GM18520 (cell line): ENCODE measurements at regions not wholly inside any gene's neighbourhood (a gene's known extent, or its start where the extent isn't known, plus 50 kb on each side); places are given as distances from the start of the nearest gene placed in this dataset.

Source experiments
- ATAC-seq: cut with Tn5 transposase; IDR thresholded peaks from one replicate; pipeline ENCODE4 v1.9.1; 2021; ENCODE audit not compliant: unreplicated experiment

DNA sequence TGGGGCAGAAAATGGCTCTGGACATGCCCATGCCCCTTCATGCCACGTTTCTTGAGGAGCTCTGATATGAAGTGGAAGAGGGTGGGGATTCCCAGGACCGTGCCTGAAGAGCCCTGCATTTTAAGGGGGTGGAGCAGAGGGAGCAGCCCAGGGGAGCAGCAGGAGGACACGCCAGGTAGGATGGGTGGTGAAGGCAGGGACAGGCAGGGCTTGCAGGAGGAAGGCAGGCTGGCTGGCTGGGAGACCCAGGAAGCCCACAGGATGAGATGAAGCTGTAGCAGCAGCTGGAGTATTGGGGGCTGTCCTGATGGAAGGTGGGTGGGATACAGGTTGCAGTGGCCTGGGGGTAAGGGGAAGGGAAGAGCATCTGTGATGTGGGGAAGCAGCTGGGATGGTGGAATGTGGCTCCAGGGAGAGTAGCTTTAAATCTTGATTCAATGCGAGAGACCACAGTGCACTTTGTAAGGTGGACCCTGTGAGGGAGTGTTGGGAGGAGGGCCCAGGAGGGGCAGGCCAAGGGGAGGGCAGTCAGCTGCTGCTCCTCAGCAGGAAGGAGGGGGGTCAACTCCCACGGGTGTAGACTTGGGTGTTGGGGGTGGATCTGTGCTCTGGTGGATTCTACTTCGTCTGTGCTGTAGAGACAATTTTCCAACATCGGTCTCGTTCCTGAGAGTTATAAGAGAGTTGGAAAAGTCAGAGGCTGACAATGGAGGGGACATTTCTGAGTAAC is 242.6 kb upstream of the IRX4 start:
- ATAC-seq, result no peak

DNA sequence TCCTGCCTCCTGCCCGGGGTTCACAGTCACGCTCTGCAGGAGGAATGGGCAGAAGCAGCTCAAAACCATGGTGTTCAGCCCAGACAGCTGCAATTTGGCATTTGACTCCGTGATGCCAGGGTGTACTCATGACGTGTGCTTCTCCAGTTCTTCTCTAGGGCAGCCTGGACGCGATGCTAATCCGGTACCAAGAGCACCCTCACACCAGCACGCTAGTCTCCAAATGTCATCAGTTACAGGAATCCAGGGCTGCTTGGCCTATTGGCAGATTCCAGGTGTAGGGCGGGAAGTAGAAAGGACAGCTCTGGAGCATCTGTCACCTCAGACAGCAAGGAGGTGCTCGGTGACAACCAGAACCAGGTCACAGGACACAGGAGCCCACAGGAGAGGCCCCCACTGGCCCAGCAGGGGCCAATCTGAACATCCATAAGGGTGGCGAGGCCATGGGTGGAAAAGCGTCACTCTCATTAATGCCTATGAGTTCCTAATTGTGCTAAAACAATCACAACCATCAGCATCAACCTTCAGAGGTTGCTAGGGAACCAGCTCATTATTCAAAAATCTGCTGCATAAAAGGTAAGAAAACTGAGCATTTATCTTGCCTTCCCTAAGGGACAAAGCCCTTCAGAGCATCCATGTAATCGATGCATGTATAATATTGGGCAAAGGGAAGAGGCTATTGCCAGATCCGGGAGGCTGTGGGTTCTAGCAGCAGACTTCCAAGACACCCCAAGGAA is 241.9 kb upstream of the IRX4 start:
- no peak for ATAC-seq

DNA sequence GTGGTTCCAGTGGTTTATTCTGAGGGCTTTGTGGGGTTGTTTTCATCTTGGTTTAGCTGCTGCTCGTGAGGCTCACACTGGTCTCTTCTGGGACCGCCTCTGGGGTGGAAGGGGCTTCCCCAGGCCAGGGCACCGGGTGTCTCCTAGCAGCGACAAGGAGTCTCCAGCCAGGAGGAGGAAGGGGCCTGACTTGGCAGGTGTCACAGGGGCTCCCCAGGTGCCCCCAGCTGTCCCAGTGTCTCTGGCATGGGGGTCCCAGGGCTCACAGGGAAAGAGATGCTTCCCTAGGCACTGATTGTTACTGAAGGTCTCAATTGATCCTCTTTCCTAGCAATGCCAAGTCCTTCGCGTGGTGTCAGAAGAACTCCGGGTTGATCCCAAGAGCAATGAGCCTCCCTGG is 241.1 kb upstream of the IRX4 start:
- ATAC-seq, result no peak

DNA sequence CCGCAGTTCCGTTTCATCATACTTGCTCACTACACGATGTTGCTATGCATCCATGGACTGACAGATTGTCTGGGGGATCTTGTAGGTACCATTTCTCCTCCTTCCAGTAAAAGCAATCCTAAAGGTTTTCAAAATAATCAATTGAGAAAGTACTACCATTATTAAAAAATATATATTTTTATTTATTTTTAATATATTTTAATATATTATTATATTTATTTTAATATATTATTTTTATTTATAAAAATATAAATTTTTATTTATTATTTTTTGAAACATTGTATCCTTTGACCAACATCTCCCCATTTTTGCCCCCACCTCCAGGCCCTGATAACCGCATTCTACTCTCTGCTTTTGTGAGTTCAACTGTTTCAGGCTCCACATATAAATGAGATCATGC is 237.6 kb upstream of the IRX4 start:
- no peak for ATAC-seq

DNA sequence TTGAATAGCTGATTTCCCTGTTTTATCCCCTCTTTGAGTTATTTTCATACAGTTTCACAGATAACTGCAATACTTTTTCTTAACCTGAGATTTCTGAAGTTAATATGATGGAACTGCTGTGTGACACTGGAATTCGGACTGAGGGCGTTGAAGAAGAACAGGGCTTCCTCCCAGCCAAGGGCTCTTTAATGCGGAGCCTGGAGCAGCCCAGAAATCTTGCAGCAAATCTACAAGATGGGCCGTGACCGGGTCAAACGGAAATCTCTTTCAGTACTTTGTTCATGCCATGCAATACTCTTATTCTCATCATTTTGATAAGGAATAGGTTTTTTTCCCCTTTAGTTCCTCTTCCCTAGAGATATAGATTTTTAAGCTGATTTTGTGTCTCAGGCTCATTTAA is 236.8 kb upstream of the IRX4 start:
- no peak for ATAC-seq

DNA sequence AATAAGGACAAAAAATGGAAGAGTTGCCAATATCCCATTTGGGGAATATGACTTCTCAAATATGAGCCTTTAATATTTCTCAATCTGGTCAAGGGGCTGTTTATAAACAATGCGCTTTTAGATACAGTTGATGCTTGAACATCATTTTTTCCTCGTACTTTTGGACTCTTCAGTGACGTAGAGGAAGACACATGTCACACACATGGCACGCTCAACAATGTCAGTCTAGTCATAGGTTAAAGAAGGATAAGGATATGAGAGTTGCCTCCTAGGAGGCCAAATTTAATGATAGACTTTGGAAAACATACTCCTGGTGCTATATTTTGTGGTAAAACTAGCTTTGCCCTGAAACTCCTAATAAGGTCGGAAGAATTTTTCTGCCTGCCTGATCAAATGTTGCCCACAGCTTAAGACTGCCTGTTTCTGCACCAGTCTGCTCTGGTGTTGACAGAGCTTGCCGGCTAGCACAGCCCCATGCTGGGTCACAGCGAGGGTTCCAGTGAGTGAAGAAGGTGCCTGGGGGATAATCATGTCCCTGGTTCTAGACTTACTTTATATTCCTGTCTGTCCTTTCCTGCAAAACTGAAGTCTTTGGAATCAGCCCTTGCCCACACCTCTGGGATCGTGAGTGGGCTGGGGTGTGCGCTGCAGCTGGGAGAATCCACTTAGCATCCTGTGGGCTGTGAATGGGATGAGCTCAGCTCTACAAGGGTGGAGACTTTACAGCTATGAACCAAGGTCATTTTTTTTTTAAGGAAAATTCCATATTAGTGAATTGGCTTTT is 230.8 kb upstream of the IRX4 start:
- no peak for ATAC-seq

DNA sequence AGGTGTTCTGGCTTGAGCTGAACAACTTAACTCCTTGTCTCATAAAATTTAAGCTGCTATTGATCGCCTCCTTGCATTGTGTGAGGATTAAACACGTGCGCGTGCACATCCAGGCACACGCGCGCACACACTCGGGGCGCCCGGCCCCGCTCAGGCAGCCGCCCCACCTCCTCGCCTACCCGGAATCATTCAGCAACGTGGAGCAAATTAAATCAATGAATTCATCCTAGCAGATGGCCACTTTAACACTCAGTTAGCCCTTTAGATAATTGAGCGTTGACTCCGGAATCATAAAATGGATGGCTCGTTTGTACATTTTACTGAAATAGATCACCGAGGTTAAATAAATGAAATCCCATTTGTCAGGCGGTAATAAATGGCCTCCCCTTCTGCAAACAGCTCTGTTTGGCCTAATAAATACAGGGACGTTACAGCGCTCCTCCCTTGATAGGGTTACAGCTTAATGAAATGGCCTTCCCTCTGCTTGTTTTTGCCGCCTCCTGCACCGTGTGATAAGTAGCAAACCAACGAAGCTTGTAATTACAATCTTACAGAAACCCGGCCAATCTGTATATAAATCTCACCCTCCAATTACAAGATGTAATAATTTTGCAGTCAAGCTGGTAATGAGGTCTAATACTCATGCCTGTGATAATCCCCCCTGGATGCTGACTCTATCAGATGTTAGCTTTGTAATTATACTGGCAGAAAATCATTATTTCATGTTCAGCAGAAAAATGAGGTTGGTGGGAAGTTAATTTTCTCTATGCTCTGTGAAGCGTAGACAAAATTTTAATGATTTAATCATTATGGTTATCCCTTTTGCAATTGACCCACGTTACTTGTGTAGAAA is 229.7 kb upstream of the IRX4 start:
- ATAC-seq, result no peak

DNA sequence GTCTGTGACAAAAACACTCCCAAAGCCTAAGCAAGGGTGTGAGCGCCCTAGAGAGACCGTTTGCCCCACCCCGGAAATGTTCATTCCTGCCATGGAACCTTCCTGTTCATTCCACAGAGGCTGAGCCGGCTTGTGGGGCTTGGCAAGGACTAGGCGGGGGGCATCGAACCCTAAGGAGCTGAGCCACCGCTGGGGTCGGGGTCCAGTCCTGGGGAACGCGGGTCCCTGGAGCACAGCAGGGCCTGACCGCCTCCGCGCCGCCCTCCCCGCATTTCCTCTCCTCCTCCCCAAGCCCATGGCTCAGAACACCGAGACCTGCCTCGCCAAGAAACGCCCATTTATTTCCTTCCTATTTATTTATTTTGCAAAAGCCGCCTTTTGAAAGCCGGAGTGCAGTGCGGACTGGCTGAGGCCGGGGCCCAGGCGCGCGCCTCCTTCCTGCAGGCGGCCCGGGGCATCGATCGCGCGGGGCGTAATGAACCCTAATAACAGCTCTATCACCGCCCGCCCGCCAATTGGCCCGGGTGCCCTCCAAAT is 228.9 kb upstream of the IRX4 start:
- no peak for ATAC-seq

DNA sequence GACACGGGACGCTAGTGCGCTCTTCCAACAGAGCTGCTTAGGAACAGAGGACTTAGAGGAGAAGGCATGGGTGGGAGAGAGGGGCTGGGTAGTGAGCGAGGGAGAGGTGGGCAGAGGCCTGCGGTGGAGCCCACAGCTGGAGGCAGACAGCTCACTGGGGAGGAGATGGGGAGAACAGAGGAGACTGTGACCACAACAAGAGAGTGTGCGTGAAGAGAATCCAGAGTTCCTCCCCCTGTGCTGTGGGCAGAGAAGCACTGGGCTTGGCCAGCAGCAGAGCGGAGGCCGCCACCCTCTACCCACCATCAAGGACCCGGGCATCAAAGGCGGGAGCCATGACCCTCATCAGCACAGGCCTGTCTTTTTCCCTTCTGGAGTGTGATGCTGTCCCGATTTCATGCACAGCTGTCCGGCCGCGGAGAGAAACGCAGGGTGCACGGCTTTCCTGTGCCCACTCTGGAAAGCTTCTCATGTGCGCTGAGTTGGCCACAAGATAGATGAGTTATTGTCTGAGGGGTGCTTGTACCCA is 228.3 kb upstream of the IRX4 start:
- no peak for ATAC-seq

DNA sequence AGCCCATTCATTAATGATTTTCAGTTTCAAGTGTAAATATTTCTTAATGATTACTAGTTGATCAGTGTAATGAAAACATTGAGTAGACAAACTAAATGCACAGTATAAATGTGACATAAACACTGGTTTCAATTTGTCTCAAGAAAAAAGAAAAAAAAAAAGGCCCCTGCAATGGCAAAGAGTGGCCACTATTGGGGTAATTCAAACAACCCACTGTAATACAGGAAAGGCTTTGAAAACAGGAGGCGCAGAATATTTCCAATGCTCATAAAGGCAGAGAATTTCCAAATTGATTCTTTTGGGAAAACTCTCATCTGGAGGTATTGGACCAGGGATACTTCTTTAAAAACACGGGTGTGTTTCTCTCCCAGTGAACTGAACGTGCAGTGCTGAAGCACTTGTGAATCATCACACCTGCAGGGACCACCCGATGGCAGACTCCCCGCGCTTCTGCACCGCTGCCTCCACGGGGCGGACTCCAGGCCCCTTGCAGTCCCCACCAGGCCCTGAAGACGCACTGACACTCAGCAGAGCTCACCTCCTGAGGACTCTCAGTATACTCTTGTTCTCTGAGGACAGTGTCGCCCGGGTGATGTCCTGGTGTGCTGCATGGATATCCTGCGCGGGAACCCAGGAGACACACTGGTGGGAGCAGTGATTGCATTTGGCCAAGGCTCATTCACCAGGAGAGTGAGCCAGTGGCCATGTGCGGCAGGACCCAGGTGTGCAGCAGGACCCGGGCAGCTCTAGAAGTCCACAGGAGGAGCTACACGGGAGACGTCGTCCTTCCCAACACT is 227.6 kb upstream of the IRX4 start:
- no peak for ATAC-seq

DNA sequence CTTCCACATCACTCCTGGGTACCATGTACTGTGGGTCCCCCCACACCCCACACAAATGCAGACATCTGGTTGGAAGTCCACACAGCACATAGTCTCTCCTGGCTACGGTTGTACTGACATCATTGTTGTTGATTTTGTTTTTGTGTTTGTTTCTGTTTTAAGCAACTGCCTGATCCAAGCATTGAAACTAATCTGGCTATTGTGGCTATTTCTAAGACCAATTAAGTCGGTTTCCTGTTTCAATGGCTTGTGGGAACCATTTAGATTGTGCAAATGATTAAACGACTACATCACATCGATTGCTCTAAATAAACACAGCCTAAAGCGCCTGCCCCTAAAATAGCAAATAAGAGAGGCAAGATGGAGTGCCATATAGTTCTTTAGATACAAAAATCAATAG is 226.8 kb upstream of the IRX4 start:
- ATAC-seq, result no peak

DNA sequence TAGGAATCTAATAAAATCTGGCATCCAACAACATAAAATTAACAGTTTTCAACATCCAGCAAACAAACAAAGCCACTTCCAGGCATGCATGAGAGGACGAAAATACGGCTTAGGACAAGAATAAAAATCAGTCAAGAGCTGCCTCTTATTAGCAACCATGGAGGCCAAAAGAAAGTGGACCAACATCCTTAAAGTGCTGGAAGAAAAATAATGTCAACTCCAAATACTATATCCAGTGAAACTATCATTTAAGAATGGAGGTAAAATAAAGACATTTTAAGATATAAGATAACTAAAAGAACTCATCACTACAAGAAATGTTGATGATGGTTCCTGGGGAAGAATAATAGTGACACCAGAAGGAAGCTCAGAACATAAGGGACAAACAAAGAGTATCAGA is 224.0 kb upstream of the IRX4 start:
- no peak for ATAC-seq

DNA sequence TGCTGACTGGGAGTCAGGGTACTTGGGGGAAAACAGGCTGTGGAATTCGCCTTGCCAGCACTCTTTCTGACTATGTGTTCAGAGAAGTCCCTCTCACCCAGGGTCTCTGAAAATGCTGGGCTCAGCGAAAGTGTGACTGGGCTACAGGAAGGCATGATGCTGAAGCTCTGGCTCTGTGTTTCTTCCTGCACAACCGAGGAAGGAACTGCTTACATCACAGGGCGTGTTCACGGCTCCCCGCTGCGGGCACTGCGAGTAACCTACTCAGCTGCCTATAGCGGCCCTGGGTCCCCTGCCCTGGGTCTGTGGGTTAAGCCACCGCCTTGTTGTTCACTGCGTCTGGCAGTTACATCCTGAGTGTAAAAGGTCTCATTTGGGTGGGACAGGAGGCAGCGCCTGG is 222.4 kb upstream of the IRX4 start:
- no peak for ATAC-seq

DNA sequence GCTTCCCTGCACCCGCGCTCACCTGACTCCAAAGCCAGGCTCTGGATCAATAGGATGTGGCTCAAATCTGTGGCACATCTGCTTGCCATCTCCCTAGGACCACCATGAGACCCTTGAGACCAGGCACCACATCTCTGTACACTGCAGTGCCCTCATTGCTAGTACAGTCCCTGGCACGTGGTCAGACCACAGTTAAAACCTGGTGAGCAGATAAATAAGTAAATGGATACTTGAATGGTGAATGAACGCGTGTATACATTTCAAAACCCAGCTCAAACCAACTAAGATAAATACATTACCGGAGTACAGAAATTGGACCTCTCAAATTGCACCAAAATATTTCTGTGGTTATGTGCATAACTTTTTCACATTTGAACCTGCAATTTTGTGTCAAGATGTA is 221.2 kb upstream of the IRX4 start:
- no peak for ATAC-seq

DNA sequence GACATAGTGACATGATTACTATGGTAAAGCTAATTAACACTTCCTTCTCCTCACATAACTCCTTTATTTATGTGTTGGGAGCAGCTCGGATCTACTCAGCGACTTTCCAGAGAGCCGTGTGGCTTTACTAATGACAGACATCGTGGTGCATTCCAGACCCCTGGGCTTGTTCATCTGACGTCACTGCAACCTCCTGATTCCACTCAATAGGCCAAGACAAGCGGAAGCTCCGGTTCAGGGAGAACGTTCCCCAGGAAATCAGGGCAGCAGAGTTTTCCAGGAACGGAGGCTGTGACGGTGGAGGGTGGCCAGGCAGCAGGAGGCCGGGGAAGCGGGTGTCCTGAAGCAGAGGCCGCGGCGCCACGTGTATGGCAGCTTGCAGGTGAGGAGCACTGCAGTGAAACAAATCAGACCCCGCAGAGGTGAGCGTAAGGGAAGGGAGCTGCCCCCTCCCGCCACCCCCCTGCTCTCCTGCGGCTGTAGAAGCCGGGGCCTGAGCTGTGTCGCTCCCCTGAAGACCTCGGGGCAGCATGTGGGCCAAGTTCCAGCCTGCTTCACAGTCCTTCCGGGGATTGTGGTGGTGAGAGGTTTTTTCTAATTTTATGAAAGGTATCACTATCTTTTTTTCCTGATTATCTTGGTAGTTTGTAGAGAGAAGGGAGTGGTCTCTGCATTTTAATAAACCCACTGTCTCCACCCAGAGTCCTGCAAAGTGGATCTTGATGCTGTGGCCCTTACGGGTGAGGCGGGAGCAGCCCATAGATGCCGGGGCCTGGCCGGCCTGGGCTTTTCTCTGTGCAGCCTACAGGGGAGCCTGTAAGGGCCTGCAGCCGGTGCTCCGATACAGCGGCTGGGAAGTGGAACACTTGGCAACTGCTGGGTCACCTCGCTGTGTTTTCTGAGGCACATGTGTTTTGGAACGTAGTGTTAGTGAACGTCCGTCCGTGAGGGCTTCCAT is 220.4 kb upstream of the IRX4 start:
- no peak for ATAC-seq

DNA sequence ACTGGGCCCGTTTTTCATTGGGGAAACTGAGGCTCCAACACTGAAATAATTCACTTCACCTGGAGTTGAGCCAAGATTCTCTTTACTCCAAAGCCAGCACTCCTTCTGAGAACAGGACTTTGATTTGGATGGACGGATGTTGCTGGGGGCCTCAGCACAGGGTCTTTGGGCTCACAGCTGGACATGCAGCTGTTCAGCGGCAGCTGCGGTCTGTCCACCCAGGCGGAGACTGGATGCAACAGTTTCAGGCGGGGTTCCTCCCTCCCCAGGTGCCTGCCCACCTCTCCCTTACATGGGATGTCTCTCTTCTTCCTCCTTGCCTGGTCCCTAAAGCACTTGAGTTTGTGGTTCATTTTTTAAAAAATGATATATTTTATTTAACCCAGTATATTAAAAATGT is 219.0 kb upstream of the IRX4 start:
- no peak for ATAC-seq

DNA sequence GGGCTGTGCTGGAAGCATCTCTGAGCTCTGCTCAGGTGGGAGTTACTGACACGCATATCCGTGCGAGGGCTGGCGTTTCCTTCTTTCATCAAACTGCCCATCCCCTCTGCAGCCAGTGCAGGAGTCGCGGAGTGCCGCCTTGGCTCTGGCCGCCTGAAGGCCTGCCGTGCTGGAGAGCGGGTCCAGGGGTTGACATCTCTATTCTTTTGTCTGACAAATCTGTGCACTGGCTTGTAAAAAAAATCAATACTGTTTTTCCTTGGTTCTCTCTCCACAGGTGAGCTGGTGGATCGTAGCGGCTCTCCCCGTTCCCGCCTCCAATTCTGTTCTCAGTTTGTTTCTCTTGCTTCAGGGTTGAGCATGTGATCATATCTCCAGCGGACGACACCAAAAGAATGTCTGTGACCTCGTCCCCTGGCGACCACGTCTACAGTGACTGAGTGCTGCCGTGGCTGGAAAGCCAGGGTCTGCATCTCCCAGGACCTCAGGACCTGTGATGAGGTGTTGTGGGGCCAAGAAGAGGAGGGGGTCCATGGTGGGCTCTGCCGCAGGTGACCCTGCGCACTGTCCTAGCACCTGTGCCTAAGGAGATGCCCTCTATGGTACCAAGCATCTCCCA is 214.3 kb upstream of the IRX4 start:
- ATAC-seq, result no peak

DNA sequence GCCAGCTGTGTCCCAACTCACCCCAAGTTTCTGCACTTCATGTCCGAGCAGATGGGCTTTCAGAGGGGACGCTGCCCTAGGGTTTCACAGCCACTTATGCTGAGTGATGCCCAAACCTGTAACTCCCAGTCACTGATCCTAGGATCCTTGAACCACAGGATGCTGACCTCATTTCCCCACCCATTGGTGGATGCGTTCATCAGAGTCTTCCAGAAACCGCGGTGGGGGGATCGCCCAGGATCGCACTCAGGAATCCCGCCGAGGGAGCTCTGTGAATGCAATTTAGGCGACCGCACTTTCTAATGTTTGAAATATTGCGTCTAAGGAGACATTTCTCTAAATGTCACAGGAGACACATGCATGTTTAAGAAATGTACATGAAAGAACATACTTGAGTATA is 212.3 kb upstream of the IRX4 start:
- ATAC-seq, result no peak
